LHCN-M2 (cell line): ENCODE measurements at regions not wholly inside any gene's neighbourhood (a gene's known extent, or its start where the extent isn't known, plus 50 kb on each side); places are given as distances from the start of the nearest gene placed in this dataset.

Source experiments
- DNase-seq: peaks from one replicate; pipeline ENCODE4 v3.0.0-alpha.2; 2012; ENCODE audit warnings: low read depth

DNA sequence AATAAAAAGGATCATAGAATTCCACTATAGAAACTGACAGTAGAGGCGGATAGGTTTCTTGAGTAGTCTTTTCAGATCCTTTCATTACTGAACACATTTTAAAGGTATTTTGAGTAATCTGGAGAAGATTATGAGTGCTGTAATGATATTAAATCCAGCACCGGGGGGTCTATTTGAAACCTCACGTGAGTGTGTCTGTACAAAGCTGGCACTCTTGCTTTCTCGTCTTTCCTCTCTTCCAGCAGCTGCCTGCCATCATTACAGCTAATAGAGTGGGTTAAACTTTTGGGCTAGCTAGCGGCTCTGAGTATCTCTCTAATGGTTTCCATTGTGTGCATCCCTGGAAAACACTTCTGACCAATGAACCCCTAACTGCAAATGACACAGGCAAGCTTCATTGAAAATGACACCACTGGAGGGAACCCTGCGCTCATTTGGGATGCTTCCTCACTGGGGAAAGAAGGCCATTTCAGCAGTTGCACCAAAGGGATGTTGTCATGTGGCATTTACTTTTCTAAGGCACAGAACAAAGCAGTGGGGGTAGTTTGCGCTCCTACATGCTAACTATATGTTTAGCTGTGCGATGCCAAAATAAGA is 101.0 kb downstream of the HRH4 start:
- DNase-seq: no peak

GRCh38 chr18:24567199-24567598 is 106.8 kb downstream of the HRH4 start:
- no peak for DNase-seq

GRCh38 chr18:24570716-24571115 is 110.3 kb downstream of the HRH4 start:
- DNase-seq: no peak

- no peak for DNase-seq
Measured at GRCh38 chr18:24582771-24583170, 122.3 kb downstream of the HRH4 start.

DNA sequence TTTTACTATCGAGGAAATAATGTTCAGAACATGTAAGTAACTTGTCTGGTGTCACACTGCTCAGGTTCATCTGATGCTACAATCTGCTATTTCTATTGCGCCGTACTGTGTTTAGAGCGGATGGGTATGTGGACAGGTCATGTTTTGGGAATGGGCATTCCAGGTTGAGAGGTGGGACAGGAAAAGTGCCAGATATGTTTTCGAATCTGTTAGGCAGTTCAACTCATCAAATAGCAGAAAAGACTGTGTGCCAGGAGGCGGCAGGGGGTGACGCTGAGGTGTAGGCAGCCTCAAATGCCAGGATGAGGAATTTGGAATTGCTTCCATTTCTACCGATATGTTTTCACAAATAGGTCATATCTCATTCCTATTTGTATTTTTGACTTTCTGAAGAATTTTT is 123.8 kb downstream of the HRH4 start:
- no peak for DNase-seq

DNA sequence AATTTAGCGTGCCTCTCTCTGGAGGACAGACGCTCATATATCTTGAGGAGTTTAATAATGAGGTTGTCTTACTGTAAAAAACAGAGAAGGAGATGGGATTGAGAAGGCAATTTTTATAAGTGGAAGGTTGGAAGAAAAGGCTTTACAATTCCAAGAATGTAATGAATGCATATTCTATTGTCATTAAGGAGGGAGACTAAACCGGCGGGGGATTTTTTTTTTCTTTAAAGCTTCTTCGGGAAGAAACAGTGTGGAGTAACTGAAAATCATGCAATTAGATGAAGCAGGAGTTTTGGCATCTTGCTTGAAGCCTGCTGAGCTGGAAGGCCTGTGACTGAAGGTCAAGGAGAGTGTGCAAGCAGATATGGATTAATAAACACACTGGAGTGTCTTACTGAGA is 124.4 kb downstream of the HRH4 start:
- no peak for DNase-seq

- no peak for DNase-seq
Measured at GRCh38 chr18:24585996-24586566, 125.6 kb downstream of the HRH4 start.

GRCh38 chr18:24586662-24587360 is 126.4 kb downstream of the HRH4 start:
- no peak for DNase-seq

DNA sequence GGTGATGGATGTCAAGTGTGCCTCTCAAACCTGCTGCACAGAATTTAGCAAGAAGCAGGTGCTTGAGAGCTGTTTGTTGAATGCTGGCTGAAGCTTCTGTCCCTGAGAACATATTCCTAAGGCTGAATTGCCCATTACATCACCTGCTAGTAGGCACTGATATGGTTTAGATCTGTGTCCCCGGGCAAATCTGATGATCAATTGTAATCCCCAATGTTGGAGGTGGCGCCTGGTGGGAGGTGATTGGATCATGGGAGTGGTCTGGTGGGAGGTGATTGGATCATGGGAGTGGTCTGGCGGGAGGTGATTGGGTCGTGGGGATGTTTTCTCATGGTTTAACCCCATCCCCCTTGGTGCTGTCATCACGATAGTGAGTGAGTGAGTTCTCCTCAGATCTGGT is 128.0 kb downstream of the HRH4 start:
- DNase-seq: no peak

DNA sequence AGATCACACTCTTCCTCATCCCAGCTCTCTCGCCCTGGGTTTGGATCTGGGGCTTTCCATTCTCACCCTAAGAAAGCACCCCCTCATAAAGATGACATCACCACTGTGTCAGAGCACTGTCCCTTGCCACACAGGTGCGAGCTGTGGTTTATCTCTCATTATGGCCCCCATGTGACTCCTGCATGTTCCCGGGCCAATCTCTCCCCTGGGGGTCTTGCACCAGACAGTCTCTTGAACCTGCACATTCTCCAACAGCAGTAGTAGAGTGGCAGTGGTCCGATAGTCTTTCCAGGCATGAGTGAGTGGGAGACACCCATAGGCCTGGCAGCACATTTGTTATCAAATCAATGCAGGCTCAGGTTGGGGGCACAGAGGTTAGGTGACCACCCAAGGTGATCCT is 130.5 kb downstream of the HRH4 start:
- no peak for DNase-seq

DNA sequence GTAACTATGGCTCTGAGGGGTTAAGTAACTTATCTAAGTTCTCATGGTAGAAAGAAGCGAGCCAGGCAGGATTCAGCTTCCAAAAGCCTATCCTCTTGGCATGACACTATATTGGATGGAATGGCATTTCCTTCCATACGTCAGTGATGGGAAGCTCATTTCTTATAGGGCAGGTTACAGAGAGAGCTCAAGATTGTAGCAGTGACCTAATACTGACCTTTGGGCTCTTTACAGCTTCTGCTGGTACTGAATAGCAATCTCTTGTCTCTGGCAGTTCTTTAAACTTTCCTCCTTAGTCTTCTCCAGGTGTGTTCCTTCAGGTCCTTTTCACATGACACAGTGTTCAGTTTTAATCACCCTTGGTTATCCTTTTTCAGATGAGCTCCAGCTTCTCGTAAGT is 133.0 kb downstream of the HRH4 start:
- no peak for DNase-seq

- DNase-seq: no peak
Measured at GRCh38 chr18:24593886-24594285, 133.4 kb downstream of the HRH4 start.

- no peak for DNase-seq
Measured at GRCh38 chr18:24595561-24596031, 135.2 kb downstream of the HRH4 start.

- peak; percentile 58 for DNase-seq
Measured at GRCh38 chr18:24600076-24600654, 139.7 kb downstream of the HRH4 start.

DNA sequence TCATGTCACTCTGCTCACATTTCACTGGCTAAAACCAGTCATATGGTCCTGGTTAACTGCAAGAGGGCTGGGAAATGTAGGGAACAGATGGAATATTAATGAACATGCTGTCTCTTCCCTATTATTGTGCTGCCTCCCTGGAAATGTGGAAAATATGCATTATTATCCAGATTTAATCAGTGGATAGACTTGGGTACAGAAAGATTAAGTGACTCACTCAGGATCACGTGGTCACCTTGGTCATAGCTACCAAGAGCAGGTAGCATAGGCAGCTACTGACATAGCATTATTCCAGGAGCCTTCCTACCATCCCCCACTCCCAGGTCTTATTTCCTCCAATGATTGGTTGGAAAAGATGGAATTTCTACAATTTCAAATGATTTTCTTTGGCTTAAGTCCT is 141.1 kb downstream of the HRH4 start:
- DNase-seq: no peak

- DNase-seq: no peak
Measured at GRCh38 chr18:24602201-24602600, 141.8 kb downstream of the HRH4 start.

DNA sequence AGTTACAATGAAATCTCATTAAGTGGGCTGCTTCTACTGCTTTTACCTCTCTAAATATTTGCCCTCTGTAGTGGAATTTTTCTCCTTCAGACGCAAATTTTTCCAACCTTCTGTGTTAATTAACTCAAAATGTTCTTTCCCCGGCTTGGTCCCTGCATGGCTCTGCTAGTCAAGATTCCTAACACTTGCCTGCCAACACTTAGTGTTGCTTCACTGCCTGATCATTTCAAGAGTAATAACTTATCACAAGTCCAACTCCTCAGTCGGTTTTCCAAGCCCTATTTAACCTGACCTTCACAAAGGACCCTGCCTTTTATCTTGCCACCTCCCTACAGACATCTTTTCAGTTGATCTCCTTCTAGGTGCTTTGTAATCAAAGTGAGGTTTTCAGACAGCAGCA is 142.7 kb downstream of the HRH4 start:
- no peak for DNase-seq

DNA sequence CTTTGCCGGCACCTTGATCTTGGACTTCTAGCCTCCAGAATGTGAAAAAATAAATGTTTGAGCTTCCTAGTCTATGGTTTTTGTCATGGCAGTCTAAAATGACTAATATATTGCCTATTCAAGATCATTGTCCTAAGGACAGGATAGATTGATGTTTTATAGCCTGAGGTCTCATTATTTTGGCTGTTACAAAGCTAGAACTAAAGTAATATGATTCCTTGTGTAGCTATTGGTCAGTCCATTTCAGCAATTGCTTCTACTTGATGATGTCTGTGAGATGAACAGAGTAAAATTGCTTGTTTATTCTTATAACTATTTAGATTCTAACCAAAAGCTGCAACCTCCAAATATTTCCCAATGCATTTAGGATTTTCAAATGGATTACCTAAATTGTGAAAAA is 145.0 kb downstream of the HRH4 start:
- DNase-seq: no peak

DNA sequence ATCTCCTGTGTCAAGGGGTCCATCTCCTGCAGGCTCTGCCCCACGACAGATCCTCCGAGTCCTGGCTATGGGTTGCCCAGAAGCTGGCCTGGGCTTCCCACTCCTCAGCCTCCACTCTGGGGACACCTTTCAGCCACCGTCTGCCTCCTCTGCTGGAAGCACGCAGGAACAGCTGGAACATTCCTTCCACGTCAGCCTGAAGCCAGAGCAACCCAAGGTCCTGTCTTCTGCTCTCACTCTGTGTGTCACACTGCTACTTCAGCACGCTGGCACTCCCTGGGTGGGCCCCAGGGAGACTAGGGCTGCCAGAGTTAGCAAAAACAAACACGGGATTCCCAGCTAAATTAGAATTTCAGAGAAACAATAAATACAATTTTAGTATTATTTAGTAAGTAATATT is 148.8 kb downstream of the HRH4 start:
- DNase-seq: no peak

DNA sequence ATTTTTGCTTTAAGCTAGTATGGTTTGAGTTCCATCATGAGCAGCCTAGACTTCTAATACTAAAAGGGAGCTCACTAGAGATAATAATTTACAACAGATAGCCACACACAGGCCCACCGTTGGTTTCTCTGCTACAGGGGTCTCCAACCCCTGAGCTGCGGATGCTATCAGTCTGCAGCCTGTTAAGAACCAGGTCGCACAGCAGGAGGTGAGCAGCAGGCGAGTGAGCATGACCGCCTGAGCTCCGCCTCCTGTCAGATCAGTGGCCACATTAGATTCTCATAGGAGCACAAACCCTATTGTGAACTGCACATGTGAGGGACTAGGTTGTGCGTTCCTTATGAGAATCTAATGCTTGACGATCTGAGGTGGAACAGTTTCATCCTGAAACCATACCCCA is 150.6 kb downstream of the HRH4 start:
- no peak for DNase-seq

DNA sequence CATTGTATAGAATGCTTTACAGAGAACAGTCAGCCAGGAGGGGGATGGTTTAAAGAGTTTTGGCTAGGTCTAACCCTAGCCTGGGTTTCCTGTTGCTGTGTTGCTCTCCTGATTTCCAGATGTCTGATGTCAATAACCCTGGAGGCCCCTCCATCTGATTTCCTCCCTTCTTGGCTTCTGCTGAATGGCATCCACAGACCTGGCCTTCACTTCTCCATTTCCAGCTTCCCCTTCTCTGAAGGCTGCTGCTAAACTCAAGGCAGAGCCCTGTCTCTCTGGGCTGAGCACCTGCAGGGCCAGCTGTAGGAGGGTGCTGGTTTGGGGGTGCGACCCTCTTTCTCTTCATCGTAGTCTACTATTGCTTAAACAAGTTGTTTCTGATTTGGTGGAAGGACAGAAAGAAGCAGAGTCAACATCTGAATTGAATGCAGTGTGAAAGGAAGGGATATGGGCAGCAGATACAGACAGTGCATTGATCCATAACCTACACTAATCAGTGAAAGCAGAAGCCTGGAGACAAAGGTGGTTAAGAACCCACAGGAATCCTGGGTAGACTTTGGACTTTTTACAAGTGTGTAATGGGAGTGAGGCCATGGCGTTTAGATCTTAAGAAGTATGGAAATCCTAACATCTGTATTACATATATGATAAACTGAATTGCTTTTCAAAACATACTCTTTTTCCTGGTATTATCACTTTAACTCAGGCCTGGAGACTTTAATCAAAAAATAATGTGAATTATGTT is 153.6 kb downstream of the HRH4 start:
- no peak for DNase-seq

DNA sequence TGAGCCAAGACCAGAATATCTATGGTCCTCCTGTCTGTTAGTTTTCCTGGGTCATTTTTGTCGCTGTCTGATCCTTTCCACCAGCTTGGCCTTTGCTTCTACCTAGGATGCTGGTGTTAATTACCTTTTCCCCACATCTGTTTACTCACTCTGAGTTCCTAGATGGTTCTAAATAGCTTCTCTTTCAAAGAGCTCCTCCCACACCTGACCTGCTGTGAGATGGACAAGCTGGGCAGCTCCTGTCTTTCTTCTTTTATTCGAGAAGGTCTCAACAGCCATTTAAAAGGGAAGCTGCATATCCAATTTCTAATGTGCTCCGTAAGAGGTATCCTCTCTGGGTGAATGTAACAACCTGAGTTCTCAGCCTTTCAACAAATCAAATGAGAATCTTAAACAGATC is 156.2 kb downstream of the HRH4 start:
- DNase-seq: no peak
